Skin epidermis (tissue), 12 donors: ENCODE measurements at regions not wholly inside any gene's neighbourhood (a gene's known extent, or its start where the extent isn't known, plus 50 kb on each side); places are given as distances from the start of the nearest gene placed in this dataset.
"Not testable (repeated sequence)": the region's sequence is repeated elsewhere in the genome, so short reads cannot be mapped to it uniquely, and the experiment has no call there.

ENCODE experiments used
- H3K27ac ChIP-seq, 21 experiments: fragments of 200-600 bp; sonication (generic) in 11 of 21; one replicate each; pipeline ENCODE4 v1.5.0; 2020; ENCODE audit warnings: mild to moderate bottlenecking in 3 of 21, inconsistent platforms in 2 of 21, moderate library complexity in 2 of 21
- H3K4me3 ChIP-seq, 7 experiments: fragments of 200-600 bp; sonication (generic) in 2 of 7; one replicate each; pipeline ENCODE4 v1.5.0; 2020; ENCODE audit warnings: inconsistent platforms in 2 of 7, mild to moderate bottlenecking in 2 of 7, moderate library complexity in 1 of 7

- Histone ChIP-seq H3K27ac (peak overlapping the region in 7 of 21 experiments; percentile 2 to 58 (median 26)), H3K4me3 (no peak overlapping the region)
These were observed 69.1 kb upstream of the NANOS1 start for GRCh38 chr10:118960157-118961090.

DNA sequence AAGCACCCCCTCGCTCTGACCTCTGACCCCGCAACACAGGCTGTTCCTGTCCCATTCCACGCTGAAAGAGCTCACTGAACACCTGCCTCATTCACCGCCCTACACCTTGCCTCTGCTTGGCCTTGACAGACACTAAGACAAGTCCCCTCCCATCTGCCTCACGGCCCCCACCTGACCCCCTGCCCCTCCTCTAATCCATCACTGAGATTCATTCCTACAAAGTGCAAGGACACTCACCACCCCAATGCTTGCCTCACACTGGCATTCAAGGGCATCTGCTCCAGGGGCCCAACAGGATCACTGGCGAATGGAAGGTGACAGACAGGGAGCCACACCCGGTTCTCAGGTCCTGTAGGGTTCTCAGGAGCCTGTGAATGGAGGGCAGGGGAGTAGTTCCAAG lies 68.1 kb upstream of the NANOS1 start:
- Histone ChIP-seq H3K27ac (no peak overlapping the region), H3K4me3 (no peak overlapping the region)

DNA sequence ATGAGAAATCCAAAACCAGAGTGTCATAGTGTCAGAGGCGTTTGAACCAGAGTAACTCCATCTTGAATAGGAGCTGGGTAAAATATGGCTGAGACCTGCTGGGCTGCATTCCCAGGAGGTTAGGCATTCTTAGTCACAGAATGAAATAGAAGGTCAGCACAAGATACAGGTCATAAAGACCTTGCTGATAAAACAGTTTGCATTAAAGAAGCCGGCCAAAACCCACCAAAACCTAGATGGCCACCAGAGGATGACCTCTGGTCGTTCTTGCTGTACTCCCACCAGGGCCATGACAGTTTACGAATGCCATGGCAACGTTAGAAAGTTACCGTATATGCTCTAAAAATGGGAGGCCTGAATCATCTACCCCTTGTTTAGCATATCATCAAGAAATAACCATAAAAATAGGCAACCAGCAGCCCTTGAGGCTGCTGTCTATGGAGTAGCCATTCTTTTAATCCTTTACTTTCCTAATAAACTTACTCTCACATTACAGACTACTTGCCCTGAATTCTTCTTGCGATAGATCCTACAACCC lies 67.1 kb upstream of the NANOS1 start:
- not testable (repeated sequence) for H3K27ac ChIP-seq, H3K4me3 ChIP-seq

DNA sequence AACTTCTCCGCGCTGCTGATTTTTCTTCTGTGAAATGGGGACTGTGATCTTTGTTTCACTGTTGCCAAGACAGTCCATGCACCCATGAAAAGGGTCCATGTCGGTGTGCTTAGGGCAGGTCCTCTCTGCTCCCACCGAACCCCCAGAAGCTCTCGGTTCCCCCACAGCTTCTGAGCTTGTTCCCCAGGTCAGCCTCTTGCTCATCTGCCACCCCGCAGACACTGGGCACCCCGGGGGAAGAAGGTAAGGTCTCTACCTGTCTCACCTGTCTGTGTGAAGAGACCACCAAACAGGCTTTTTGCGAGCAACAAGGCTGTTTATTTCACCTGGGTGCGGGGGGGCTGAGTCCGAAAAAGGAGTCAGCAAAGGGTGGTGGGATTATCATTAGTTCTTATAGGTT lies 66.2 kb upstream of the NANOS1 start:
- Histone ChIP-seq H3K27ac (no peak overlapping the region), H3K4me3 (no peak overlapping the region)

GRCh38 chr10:118963933-118964332 lies 65.6 kb upstream of the NANOS1 start:
- Histone ChIP-seq H3K27ac (no peak overlapping the region), H3K4me3 (no peak overlapping the region)

DNA sequence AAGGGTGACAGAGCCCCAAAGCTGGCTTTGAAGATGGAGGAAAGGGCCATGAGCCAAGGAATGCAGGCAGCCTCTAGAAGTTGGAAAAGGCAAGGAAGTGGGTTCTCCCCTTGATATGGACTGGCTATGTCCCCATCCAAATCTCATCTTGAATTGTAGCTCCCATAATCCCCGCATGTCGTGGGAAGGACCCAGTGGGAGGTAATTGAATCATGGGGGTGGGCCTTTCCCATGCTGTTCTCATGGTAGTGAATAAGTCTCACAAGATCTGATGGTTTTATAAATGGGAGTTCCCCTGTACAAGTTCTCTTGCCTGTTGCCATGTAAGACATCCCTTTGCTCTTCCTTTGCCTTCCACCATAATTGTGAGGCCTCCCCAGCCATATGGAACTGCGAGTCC lies 65.0 kb upstream of the NANOS1 start:
- not testable (repeated sequence) for H3K27ac ChIP-seq, H3K4me3 ChIP-seq

GRCh38 chr10:118965096-118965495 lies 64.4 kb upstream of the NANOS1 start:
- H3K4me3 ChIP-seq: no peak overlapping the region
- no peak overlapping the region for H3K27ac ChIP-seq

DNA sequence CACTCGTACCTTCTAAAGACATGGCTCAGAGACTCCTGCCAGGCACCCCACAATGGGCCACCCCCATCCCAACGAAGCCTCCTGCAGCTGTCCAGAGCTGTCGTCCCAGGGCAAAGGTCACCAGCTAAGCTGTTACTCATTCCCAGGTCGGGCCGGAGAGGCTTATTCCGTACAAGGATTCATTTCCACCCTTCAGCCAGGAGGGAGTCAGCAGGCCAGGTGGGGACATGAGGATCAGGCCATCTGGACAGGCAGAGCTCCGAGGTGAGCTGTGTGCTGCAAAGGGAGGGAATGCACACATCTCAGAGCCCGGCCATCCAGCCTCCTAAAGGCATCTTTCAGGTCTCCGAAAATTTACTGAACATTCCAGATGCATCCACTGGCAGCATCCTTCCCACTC lies 63.9 kb upstream of the NANOS1 start:
- H3K4me3 ChIP-seq: no peak overlapping the region
- no peak overlapping the region for H3K27ac ChIP-seq

DNA sequence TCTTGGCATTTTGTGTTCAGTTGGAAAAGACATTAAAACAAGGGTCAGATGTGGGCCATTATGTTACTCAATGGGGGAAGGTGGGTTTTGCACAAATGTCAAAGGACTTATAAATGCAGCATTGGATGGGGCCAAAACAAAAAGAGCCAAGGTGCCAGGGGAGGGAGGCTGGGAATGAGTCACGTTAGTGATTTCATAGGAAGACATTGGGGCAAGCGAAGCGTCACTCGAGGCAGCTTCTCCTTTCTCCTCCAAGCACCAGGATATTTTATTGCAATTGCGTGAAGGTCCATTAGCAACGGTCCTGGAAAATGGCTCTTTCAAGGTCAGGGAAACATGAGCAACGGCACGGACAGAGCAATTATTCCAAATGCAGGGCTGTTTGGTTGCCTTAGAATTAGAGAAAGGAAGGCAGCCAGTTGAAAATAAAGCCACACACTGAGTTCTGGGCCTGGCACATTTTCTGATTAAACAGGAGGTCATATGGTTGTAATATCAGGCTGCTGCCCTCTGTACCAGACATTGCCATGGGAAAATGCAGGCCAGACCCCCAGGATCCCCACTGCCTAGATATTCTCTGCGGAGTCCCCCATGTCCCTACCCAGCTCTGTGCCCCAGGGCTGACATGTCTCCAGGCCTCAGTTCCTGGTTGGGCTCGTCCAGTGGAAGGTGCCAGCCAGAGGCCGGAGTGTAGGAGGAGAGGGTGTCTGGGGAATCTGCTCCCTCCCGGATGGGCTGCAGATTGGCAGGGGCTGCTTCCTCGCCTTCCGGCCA lies 63.3 kb upstream of the NANOS1 start:
- peak overlapping the region in 2 of 21 experiments; percentile 9 to 25 for H3K27ac ChIP-seq
- H3K4me3 ChIP-seq: no peak overlapping the region

DNA sequence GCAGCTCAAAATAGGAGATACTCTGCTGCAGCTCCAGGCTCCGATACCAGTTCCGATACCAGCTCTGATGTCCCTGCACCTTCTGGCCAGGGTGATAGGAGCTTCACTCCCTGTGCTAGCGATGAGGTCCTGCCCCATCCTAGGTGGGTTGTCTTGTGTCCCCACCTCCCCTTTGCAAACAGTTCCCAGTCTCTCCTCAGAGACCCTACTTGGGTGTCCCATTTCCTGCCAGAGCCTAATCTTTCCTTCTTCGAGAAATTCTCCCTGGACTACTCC lies 62.7 kb upstream of the NANOS1 start:
- Histone ChIP-seq H3K27ac (peak overlapping the region in 2 of 21 experiments; percentile 9 to 25), H3K4me3 (no peak overlapping the region)

DNA sequence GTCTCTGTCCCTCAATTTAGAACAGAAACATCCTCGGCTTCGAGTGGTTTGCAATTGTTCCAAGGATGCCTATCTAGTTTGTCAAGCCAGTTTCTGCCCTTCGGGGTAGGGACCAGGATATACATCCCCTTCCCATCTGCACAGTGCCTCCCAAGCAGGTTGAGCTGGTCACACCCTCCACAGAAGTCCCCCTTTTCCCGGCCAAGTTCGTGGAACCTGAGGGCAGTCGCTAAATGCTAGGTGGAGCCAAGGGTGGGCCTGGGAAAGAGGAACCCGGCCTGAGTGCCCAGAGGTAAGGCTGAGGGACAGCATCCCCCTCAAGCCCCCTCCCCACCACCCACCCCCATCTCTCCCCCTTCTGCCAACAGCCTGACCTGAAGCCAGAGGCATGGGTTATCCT lies 62.4 kb upstream of the NANOS1 start:
- Histone ChIP-seq H3K27ac (no peak overlapping the region), H3K4me3 (no peak overlapping the region)

- Histone ChIP-seq H3K4me3 (no peak overlapping the region), H3K27ac (no peak overlapping the region)
These were observed 61.5 kb upstream of the NANOS1 start for GRCh38 chr10:118968060-118968459.

DNA sequence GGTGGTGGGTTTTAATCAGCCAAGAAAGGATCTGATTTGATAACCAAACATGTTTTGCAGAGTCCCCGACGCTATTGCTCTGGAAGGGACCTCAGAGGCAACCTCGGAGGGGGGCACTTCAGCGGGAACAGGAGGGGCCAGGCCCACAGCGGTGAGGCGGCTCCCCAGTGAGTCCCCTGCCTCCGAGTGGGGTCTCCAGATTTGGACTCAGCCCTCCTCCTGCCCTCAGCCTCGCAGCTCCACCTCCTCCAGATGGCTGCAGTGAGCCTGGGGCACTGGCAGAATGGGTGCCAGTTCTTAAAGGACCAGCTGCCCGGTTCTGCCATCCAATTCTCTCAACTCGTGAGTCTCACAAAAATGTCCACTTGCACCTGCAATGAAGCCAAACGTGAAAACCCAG lies 61.0 kb upstream of the NANOS1 start:
- no peak overlapping the region for H3K27ac ChIP-seq
- no peak overlapping the region for H3K4me3 ChIP-seq

GRCh38 chr10:118969014-118969413 lies 60.5 kb upstream of the NANOS1 start:
- H3K4me3 ChIP-seq: no peak overlapping the region
- H3K27ac ChIP-seq: no peak overlapping the region

- no peak overlapping the region for H3K27ac ChIP-seq
These were observed 58.7 kb upstream of the NANOS1 start for GRCh38 chr10:118970770-118971169.

GRCh38 chr10:118971187-118971586 lies 58.3 kb upstream of the NANOS1 start:
- Histone ChIP-seq H3K27ac (no peak overlapping the region), H3K4me3 (no peak overlapping the region)

More at GRCh38 chr10:118970770-118971169, 58.7 kb upstream of the NANOS1 start:
- H3K4me3 ChIP-seq: no peak overlapping the region

DNA sequence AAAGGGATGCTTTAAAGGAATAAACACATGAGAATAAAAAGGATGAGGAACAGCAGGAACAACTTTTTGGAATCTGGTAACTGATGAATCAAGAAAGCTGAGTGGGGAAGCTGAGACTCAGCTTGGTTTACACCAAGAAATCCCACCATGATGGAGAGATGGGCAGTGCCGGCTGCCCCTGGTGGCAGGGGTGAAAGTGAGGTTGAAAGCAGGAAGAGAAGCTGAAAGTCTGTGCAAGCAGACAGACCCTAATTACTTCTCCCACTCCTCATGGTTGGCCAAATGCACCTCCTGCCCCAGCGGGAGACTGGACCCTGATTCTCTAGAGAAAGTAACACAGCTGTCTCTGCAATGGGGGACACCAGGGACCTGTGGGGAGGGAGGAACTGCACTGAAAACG lies 57.6 kb upstream of the NANOS1 start:
- no peak overlapping the region for H3K27ac ChIP-seq
- H3K4me3 ChIP-seq: no peak overlapping the region

DNA sequence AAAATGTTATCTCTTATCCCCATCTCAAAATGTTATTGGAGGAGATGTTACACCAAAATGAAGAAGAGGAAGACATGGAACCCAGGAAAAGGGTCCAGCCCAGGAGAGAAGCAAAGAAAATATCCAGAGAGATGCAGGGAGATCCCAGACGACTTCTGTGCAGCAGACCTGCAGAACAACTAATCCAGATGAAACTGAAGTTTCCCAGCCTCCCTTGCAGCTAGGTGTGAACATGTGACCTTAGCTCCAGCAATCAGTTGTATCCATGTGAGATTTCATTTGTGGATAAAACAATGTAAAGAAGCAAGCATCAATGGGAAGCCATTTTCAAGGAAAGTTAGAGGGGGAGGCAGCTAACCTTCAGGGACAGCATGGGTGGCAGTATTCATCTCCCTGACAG lies 55.8 kb upstream of the NANOS1 start:
- Histone ChIP-seq H3K4me3 (no peak overlapping the region), H3K27ac (no peak overlapping the region)

- Histone ChIP-seq H3K27ac (no peak overlapping the region), H3K4me3 (no peak overlapping the region)
These were observed 54.6 kb upstream of the NANOS1 start for GRCh38 chr10:118974951-118975350.

GRCh38 chr10:118976219-118976618 lies 53.3 kb upstream of the NANOS1 start:
- not testable (repeated sequence) for H3K4me3 ChIP-seq, H3K27ac ChIP-seq

DNA sequence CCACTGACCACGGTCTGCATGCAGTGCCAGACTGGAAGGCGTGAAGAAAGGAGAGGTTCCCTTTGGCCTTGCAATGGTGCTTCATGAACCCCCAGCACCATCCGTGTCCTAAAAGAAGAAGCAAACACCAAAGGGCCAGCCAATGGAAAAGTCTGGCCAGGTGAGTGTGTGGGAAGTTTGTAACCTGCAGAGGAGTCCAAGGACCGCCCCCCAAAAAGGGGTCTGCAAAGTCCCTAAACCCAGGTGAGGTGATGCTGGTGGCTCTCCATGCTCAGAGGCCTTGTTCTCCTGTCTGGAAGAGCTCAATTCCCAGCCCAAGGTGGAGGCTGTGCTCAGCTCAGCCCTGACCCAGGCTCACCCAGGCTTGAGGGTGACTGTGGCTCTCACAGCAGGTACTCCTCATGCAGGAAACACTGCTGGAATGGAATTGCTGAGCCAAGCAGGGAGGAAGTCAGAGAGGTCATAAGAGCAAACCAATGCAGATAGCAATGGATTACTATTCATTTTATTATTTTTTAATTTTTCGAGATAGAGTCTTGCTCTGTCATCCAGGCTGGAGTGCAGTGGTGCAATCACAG lies 52.4 kb upstream of the NANOS1 start:
- no peak overlapping the region for H3K27ac ChIP-seq
- H3K4me3 ChIP-seq: no peak overlapping the region
